GM23338 (cell line): ENCODE measurements at regions not wholly inside any gene's neighbourhood (a gene's known extent, or its start where the extent isn't known, plus 50 kb on each side); places are given as distances from the start of the nearest gene placed in this dataset.

Source experiments
- ATAC-seq: fragments of 200-7000 bp; cut with Tn5 transposase; 3 replicates; pipeline ENCODE4 v1.9.1; 2020
- DNase-seq: peaks from one replicate; pipeline ENCODE4 v3.0.0-alpha.2; 2015; ENCODE audit warnings: low spot score
- H2AFZ ChIP-seq: fragments of 200-600 bp; sonication (generic); 2 replicates; pipeline ENCODE4 v1.8.0; 2016; ENCODE audit warnings: antibody characterized with exemption, mild to moderate bottlenecking, moderate library complexity
- H3F3A ChIP-seq: fragments of 200-600 bp; sonication (generic); replicated peaks from 2 replicates; pipeline ENCODE4 v1.8.0; 2017; ENCODE audit warnings: antibody characterized with exemption, mixed run types, low read depth
- H3K27ac ChIP-seq: fragments of 200-600 bp; sonication (generic); 2 replicates; pipeline ENCODE4 v1.6.1; 2016; ENCODE audit warnings: low read depth
- H3K27me3 ChIP-seq: fragments of 200-600 bp; sonication (generic); 2 replicates; pipeline ENCODE4 v1.8.0; 2016; ENCODE audit warnings: mild to moderate bottlenecking, mixed run types, moderate library complexity; ENCODE audit not compliant: insufficient read depth
- H3K36me3 ChIP-seq: fragments of 200-600 bp; sonication (generic); 2 replicates; pipeline ENCODE4 v1.8.0; 2016; ENCODE audit warnings: mild to moderate bottlenecking; ENCODE audit not compliant: insufficient read depth
- H3K4me1 ChIP-seq: fragments of 200-600 bp; sonication (generic); 2 replicates; pipeline ENCODE4 v1.8.0; 2016; ENCODE audit warnings: mild to moderate bottlenecking, moderate library complexity; ENCODE audit not compliant: insufficient read depth
- H3K4me2 ChIP-seq: fragments of 200-600 bp; sonication (generic); 2 replicates; pipeline ENCODE4 v1.7.1; 2017; ENCODE audit warnings: mixed run types
- H3K4me3 ChIP-seq: fragments of 200-600 bp; sonication (generic); 2 replicates; pipeline ENCODE4 v1.6.1; 2016; ENCODE audit warnings: mixed run types
- H3K79me2 ChIP-seq: fragments of 200-600 bp; sonication (generic); replicated peaks from 2 replicates; pipeline ENCODE4 v1.8.0; 2017; ENCODE audit warnings: mild to moderate bottlenecking; ENCODE audit not compliant: insufficient read depth
- H3K9me2 ChIP-seq: fragments of 200-600 bp; sonication (generic); 2 replicates; pipeline ENCODE4 v1.8.0; 2017; ENCODE audit not compliant: insufficient read depth
- H4K20me1 ChIP-seq: fragments of 200-600 bp; sonication (generic); replicated peaks from 2 replicates; pipeline ENCODE4 v1.8.0; 2017; ENCODE audit warnings: mild to moderate bottlenecking; ENCODE audit not compliant: insufficient read depth
- H3K27ac Mint-ChIP-seq: 2 replicates; pipeline ENCODE4 v1.8.0; 2020; ENCODE audit warnings: inconsistent platforms, mild to moderate bottlenecking, moderate library complexity, mixed read lengths
- H3K27me3 Mint-ChIP-seq: 3 replicates; pipeline ENCODE4 v1.8.0; 2022; ENCODE audit warnings: low read depth, mild to moderate bottlenecking, moderate library complexity, mixed read lengths, inconsistent platforms; ENCODE audit not compliant: insufficient read depth, poor library complexity
- H3K36me3 Mint-ChIP-seq: 3 replicates; pipeline ENCODE4 v1.8.0; 2021; ENCODE audit warnings: low read depth, mild to moderate bottlenecking, inconsistent platforms, moderate library complexity, mixed read lengths
- H3K4me1 Mint-ChIP-seq: 3 replicates; pipeline ENCODE4 v1.8.0; 2020; ENCODE audit warnings: mild to moderate bottlenecking, inconsistent platforms, mixed read lengths
- H3K4me3 Mint-ChIP-seq: 3 replicates; pipeline ENCODE4 v1.8.0; 2021; ENCODE audit warnings: moderate library complexity, mild to moderate bottlenecking, inconsistent platforms, mixed read lengths
- H3K9me3 Mint-ChIP-seq: 3 replicates; pipeline ENCODE4 v1.8.0; 2020; ENCODE audit warnings: moderate library complexity, mild to moderate bottlenecking, inconsistent platforms, mixed read lengths
- CTCF ChIP-seq, 2 experiments: fragments of 200-600 bp in 1 of 2; sonication (generic) in 1 of 2; conservative IDR thresholded peaks; 2 replicates each; pipeline versions ENCODE4 v1.5.1 to v1.6.1; 2016 to 2017; ENCODE audit warnings: antibody characterized with exemption in 2 of 2, low read depth in 2 of 2, mild to moderate bottlenecking in 2 of 2, moderate library complexity in 1 of 2
- ETS1 ChIP-seq: IDR thresholded peaks from 2 replicates; pipeline ENCODE4 v1.6.1; 2016; ENCODE audit warnings: antibody characterized with exemption
- EZH2phosphoT487 ChIP-seq: fragments of 200-600 bp; sonication (generic); IDR thresholded peaks from one replicate; pipeline ENCODE4 v1.8.1; 2018; ENCODE audit warnings: antibody characterized with exemption; ENCODE audit not compliant: unreplicated experiment
- NANOG ChIP-seq: IDR thresholded peaks from 2 replicates; pipeline ENCODE4 v1.6.1; 2016; ENCODE audit warnings: antibody characterized with exemption, borderline replicate concordance
- POLR2AphosphoS5 ChIP-seq: IDR thresholded peaks from 2 replicates; pipeline ENCODE4 v1.6.1; 2016; ENCODE audit warnings: antibody characterized with exemption, low read depth
- REST ChIP-seq: IDR thresholded peaks from one replicate; pipeline ENCODE4 v1.6.1; 2018; ENCODE audit warnings: antibody characterized with exemption; ENCODE audit not compliant: unreplicated experiment

DNA sequence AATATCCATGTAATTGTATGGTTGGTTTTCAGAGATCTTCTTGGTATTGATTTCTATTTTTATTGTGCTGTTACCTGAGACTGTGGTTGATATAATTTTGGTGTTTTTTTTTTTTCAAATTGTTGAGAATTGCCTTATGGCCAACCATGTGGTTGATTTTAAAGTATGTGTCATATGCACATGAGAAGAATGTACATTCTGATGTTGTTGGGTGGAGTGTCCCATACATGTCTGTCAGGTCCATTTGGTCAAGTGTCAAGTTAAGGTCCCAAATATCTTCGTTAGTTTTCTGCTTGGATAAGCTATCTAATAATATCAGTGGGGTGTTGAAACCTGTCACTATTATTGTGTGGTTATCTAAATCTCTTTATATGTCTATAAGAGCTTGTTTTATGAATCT is 160.0 kb upstream of the ITGA1 start:
- H3K27me3 Mint-ChIP-seq: peaks cover 7% of the 10 kb centered on the region
- H3K4me3 Mint-ChIP-seq: no peak overlapping the region
- H3K4me1 Mint-ChIP-seq: no peaks in the 10 kb centered on the region; the same call in 2 of the 3 replicates

More for the DNA sequence above, 160.0 kb upstream of the ITGA1 start:
- Histone ChIP-seq H4K20me1 (no peaks in the 10 kb centered on the region), H3K27ac (no peak overlapping the region), H3K9me2 (peaks cover 2% of the 10 kb centered on the region; the same call in 1 of the 2 replicates), H3K36me3 (no peaks in the 10 kb centered on the region), H3K27me3 (no peaks in the 10 kb centered on the region), H3F3A (no peaks in the 10 kb centered on the region), H2AFZ (no peak overlapping the region), H3K79me2 (no peaks in the 10 kb centered on the region), H3K4me1 (no peaks in the 10 kb centered on the region), H3K4me3 (no peak overlapping the region), H3K4me2 (no peak overlapping the region)
- H3K27ac Mint-ChIP-seq: no peak overlapping the region
- DNase-seq (no peak), ATAC-seq (no peak)
- H3K36me3 Mint-ChIP-seq: peaks cover 2% of the 10 kb centered on the region; the same call in 2 of the 3 replicates
- no peak for TF ChIP-seq EZH2phosphoT487
- no peak for TF ChIP-seq NANOG
- TF ChIP-seq POLR2AphosphoS5: no peak
- no peak for TF ChIP-seq ETS1
- no peak for TF ChIP-seq CTCF (conservative IDR thresholded peaks at IDR 0.05; ENCODE audit: low read depth in 2 of 2)
- TF ChIP-seq REST: no peak
- no peaks in the 10 kb centered on the region; the same call in 2 of the 3 replicates for H3K9me3 Mint-ChIP-seq
